Astrocyte of the spinal cord (primary cell): ENCODE measurements at regions not wholly inside any gene's neighbourhood (a gene's known extent, or its start where the extent isn't known, plus 50 kb on each side); places are given as distances from the start of the nearest gene placed in this dataset.

Experiments
- DNase-seq: peaks from one replicate; pipeline ENCODE4 v3.0.0; 2011; ENCODE audit warnings: low read depth, low spot score
- H3K4me3 ChIP-seq: 2 replicates; pipeline ENCODE4 v1.5.1; 2011; ENCODE audit warnings: low read depth, mild to moderate bottlenecking, low read length, moderate library complexity
- CTCF ChIP-seq: IDR thresholded peaks from 2 replicates; pipeline ENCODE4 v1.5.1; 2012; ENCODE audit warnings: low read depth, mild to moderate bottlenecking, low read length, inconsistent platforms
- in situ Hi-C: cut with HindIII; loops from 2 replicates; pipeline ENCODE4 v1.10.0; 2017; ENCODE audit warnings: low sequenced_read_pairs

GRCh38 chr13:82947683-82948082 is 934.6 kb downstream of the SLITRK1 start:
- in situ Hi-C loops: no loop called here
- DNase-seq: no peak
- H3K4me3 ChIP-seq: no peak overlapping the region
- TF ChIP-seq CTCF: no peak

GRCh38 chr13:82947191-82947621 is 935.1 kb downstream of the SLITRK1 start:
- no peak for TF ChIP-seq CTCF
- in situ Hi-C loops: no loop called here
- DNase-seq: peak; percentile 18
- H3K4me3 ChIP-seq: no peak overlapping the region

GRCh38 chr13:82938644-82939043 is 943.6 kb downstream of the SLITRK1 start:
- in situ Hi-C loops: no loop called here
- TF ChIP-seq CTCF: no peak
- no peak overlapping the region for H3K4me3 ChIP-seq
- no peak for DNase-seq

- in situ Hi-C loops: no loop called here
- H3K4me3 ChIP-seq: no peak overlapping the region
- DNase-seq: no peak
- TF ChIP-seq CTCF: no peak
These were observed 948.3 kb downstream of the SLITRK1 start for GRCh38 chr13:82934000-82934399.

GRCh38 chr13:82925114-82925513 is 957.2 kb downstream of the SLITRK1 start:
- in situ Hi-C loops: no loop called here

GRCh38 chr13:82917984-82918383 is 964.3 kb downstream of the SLITRK1 start:
- DNase-seq: no peak
- H3K4me3 ChIP-seq: no peak overlapping the region
- in situ Hi-C loops: no loop called here
- no peak for TF ChIP-seq CTCF

More at GRCh38 chr13:82925114-82925513, 957.2 kb downstream of the SLITRK1 start:
- H3K4me3 ChIP-seq: no peak overlapping the region
- no peak for DNase-seq
- TF ChIP-seq CTCF: no peak

- in situ Hi-C loops: no loop called here
- no peak for DNase-seq
- H3K4me3 ChIP-seq: no peak overlapping the region
- TF ChIP-seq CTCF: no peak
These were observed 969.7 kb downstream of the SLITRK1 start for GRCh38 chr13:82912564-82912963.
